GM23338 (cell line): ENCODE measurements at regions not wholly inside any gene's neighbourhood (a gene's known extent, or its start where the extent isn't known, plus 50 kb on each side); places are given as distances from the start of the nearest gene placed in this dataset.

ENCODE experiments used
- ATAC-seq: fragments of 200-7000 bp; cut with Tn5 transposase; 3 replicates; pipeline ENCODE4 v1.9.1; 2020
- DNase-seq: peaks from one replicate; pipeline ENCODE4 v3.0.0-alpha.2; 2015; ENCODE audit warnings: low spot score
- H2AFZ ChIP-seq: fragments of 200-600 bp; sonication (generic); 2 replicates; pipeline ENCODE4 v1.8.0; 2016; ENCODE audit warnings: antibody characterized with exemption, mild to moderate bottlenecking, moderate library complexity
- H3F3A ChIP-seq: fragments of 200-600 bp; sonication (generic); replicated peaks from 2 replicates; pipeline ENCODE4 v1.8.0; 2017; ENCODE audit warnings: antibody characterized with exemption, mixed run types, low read depth
- H3K27ac ChIP-seq: fragments of 200-600 bp; sonication (generic); 2 replicates; pipeline ENCODE4 v1.6.1; 2016; ENCODE audit warnings: low read depth
- H3K27me3 ChIP-seq: fragments of 200-600 bp; sonication (generic); 2 replicates; pipeline ENCODE4 v1.8.0; 2016; ENCODE audit warnings: mild to moderate bottlenecking, mixed run types, moderate library complexity; ENCODE audit not compliant: insufficient read depth
- H3K36me3 ChIP-seq: fragments of 200-600 bp; sonication (generic); 2 replicates; pipeline ENCODE4 v1.8.0; 2016; ENCODE audit warnings: mild to moderate bottlenecking; ENCODE audit not compliant: insufficient read depth
- H3K4me1 ChIP-seq: fragments of 200-600 bp; sonication (generic); 2 replicates; pipeline ENCODE4 v1.8.0; 2016; ENCODE audit warnings: mild to moderate bottlenecking, moderate library complexity; ENCODE audit not compliant: insufficient read depth
- H3K4me2 ChIP-seq: fragments of 200-600 bp; sonication (generic); 2 replicates; pipeline ENCODE4 v1.7.1; 2017; ENCODE audit warnings: mixed run types
- H3K4me3 ChIP-seq: fragments of 200-600 bp; sonication (generic); 2 replicates; pipeline ENCODE4 v1.6.1; 2016; ENCODE audit warnings: mixed run types
- H3K79me2 ChIP-seq: fragments of 200-600 bp; sonication (generic); replicated peaks from 2 replicates; pipeline ENCODE4 v1.8.0; 2017; ENCODE audit warnings: mild to moderate bottlenecking; ENCODE audit not compliant: insufficient read depth
- H3K9me2 ChIP-seq: fragments of 200-600 bp; sonication (generic); 2 replicates; pipeline ENCODE4 v1.8.0; 2017; ENCODE audit not compliant: insufficient read depth
- H4K20me1 ChIP-seq: fragments of 200-600 bp; sonication (generic); replicated peaks from 2 replicates; pipeline ENCODE4 v1.8.0; 2017; ENCODE audit warnings: mild to moderate bottlenecking; ENCODE audit not compliant: insufficient read depth
- H3K27ac Mint-ChIP-seq: 2 replicates; pipeline ENCODE4 v1.8.0; 2020; ENCODE audit warnings: inconsistent platforms, mild to moderate bottlenecking, moderate library complexity, mixed read lengths
- H3K27me3 Mint-ChIP-seq: 3 replicates; pipeline ENCODE4 v1.8.0; 2022; ENCODE audit warnings: low read depth, mild to moderate bottlenecking, moderate library complexity, mixed read lengths, inconsistent platforms; ENCODE audit not compliant: insufficient read depth, poor library complexity
- H3K36me3 Mint-ChIP-seq: 3 replicates; pipeline ENCODE4 v1.8.0; 2021; ENCODE audit warnings: low read depth, mild to moderate bottlenecking, inconsistent platforms, moderate library complexity, mixed read lengths
- H3K4me1 Mint-ChIP-seq: 3 replicates; pipeline ENCODE4 v1.8.0; 2020; ENCODE audit warnings: mild to moderate bottlenecking, inconsistent platforms, mixed read lengths
- H3K4me3 Mint-ChIP-seq: 3 replicates; pipeline ENCODE4 v1.8.0; 2021; ENCODE audit warnings: moderate library complexity, mild to moderate bottlenecking, inconsistent platforms, mixed read lengths
- H3K9me3 Mint-ChIP-seq: 3 replicates; pipeline ENCODE4 v1.8.0; 2020; ENCODE audit warnings: moderate library complexity, mild to moderate bottlenecking, inconsistent platforms, mixed read lengths
- CREB1 ChIP-seq: fragments of 250-450 bp; sonication (Bioruptor Pico); IDR thresholded peaks from 2 replicates; pipeline ENCODE4 v1.5.0; 2020; ENCODE audit warnings: low read depth, mild to moderate bottlenecking, moderate library complexity
- CTCF ChIP-seq, 2 experiments: fragments of 200-600 bp in 1 of 2; sonication (generic) in 1 of 2; conservative IDR thresholded peaks; 2 replicates each; pipeline versions ENCODE4 v1.5.1 to v1.6.1; 2016 to 2017; ENCODE audit warnings: antibody characterized with exemption in 2 of 2, low read depth in 2 of 2, mild to moderate bottlenecking in 2 of 2, moderate library complexity in 1 of 2
- EZH2 ChIP-seq: fragments of 200-600 bp; sonication (generic); IDR thresholded peaks from one replicate; pipeline ENCODE4 v1.8.0; 2017; ENCODE audit warnings: antibody characterized with exemption, mild to moderate bottlenecking, low read depth; ENCODE audit not compliant: unreplicated experiment
- NANOG ChIP-seq: IDR thresholded peaks from 2 replicates; pipeline ENCODE4 v1.6.1; 2016; ENCODE audit warnings: antibody characterized with exemption, borderline replicate concordance
- POLR2AphosphoS5 ChIP-seq: IDR thresholded peaks from 2 replicates; pipeline ENCODE4 v1.6.1; 2016; ENCODE audit warnings: antibody characterized with exemption, low read depth
- TF ChIP-seq, protein P1 (sequence below): IDR thresholded peaks from 2 replicates; pipeline ENCODE4 v1.6.1; 2016; ENCODE audit warnings: antibody characterized with exemption

- TF ChIP-seq CTCF (conservative IDR thresholded peaks at IDR 0.05; ENCODE audit: low read depth in 2 of 2): no peak
- TF ChIP-seq EZH2: no peak
- TF ChIP-seq CREB1 (CRISPR knock-in tag): no peak
- TF ChIP-seq POLR2AphosphoS5: no peak
- no peak for TF ChIP-seq NANOG
- ATAC-seq: no peak
- DNase-seq: no peak
- Mint-ChIP-seq H3K27ac (no peak overlapping the region), H3K4me1 (no peaks in the 10 kb centered on the region), H3K9me3 (no peaks in the 10 kb centered on the region; the same call in 2 of the 3 replicates), H3K27me3 (no peaks in the 10 kb centered on the region), H3K4me3 (no peak overlapping the region), H3K36me3 (no peaks in the 10 kb centered on the region)
- no peaks in the 10 kb centered on the region for H3K4me1 ChIP-seq
- H3K4me3 ChIP-seq: no peak overlapping the region
- H2AFZ ChIP-seq: no peak overlapping the region
- no peaks in the 10 kb centered on the region for H3K79me2 ChIP-seq
- no peaks in the 10 kb centered on the region for H3K9me2 ChIP-seq
- H4K20me1 ChIP-seq: no peaks in the 10 kb centered on the region
- no peaks in the 10 kb centered on the region for H3K27me3 ChIP-seq
- no peaks in the 10 kb centered on the region for H3K36me3 ChIP-seq
- H3K27ac ChIP-seq: no peak overlapping the region
- no peak overlapping the region for H3K4me2 ChIP-seq
- H3F3A ChIP-seq: no peaks in the 10 kb centered on the region
These were observed 523.8 kb upstream of the SETBP1 start for GRCh38 chr18:44156776-44157335.

GRCh38 chr18:44170208-44170880, 510.3 kb upstream of the SETBP1 start:
- Mint-ChIP-seq H3K4me1 (peaks cover 10% of the 10 kb centered on the region; the same call in 2 of the 3 replicates), H3K9me3 (no peaks in the 10 kb centered on the region), H3K36me3 (no peaks in the 10 kb centered on the region), H3K4me3 (no peak overlapping the region), H3K27ac (no peak overlapping the region), H3K27me3 (no peaks in the 10 kb centered on the region)
- TF ChIP-seq, protein P1, sequence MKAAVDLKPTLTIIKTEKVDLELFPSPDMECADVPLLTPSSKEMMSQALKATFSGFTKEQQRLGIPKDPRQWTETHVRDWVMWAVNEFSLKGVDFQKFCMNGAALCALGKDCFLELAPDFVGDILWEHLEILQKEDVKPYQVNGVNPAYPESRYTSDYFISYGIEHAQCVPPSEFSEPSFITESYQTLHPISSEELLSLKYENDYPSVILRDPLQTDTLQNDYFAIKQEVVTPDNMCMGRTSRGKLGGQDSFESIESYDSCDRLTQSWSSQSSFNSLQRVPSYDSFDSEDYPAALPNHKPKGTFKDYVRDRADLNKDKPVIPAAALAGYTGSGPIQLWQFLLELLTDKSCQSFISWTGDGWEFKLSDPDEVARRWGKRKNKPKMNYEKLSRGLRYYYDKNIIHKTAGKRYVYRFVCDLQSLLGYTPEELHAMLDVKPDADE: no peak
- no peak for TF ChIP-seq CTCF (conservative IDR thresholded peaks at IDR 0.05; ENCODE audit: low read depth in 2 of 2)
- TF ChIP-seq EZH2: no peak
- H3K4me3 ChIP-seq: no peak overlapping the region
- ATAC-seq: no peak
- no peak overlapping the region for H3K4me2 ChIP-seq
- no peaks in the 10 kb centered on the region for H4K20me1 ChIP-seq
- DNase-seq: no peak
- no peaks in the 10 kb centered on the region; the same call in 1 of the 2 replicates for H3K4me1 ChIP-seq
- H3K36me3 ChIP-seq: no peaks in the 10 kb centered on the region
- no peak overlapping the region for H2AFZ ChIP-seq
- no peaks in the 10 kb centered on the region for H3K79me2 ChIP-seq
- no peaks in the 10 kb centered on the region for H3F3A ChIP-seq
- H3K27me3 ChIP-seq: no peaks in the 10 kb centered on the region; the same call in 1 of the 2 replicates
- H3K9me2 ChIP-seq: no peaks in the 10 kb centered on the region
- H3K27ac ChIP-seq: no peak overlapping the region
